CD4-positive, alpha-beta T cell treated with Interleukin-4 for 4 hours (primary cell): ENCODE measurements at regions not wholly inside any gene's neighbourhood (a gene's known extent, or its start where the extent isn't known, plus 50 kb on each side); places are given as distances from the start of the nearest gene placed in this dataset.
"Not testable (repeated sequence)": the region's sequence is repeated elsewhere in the genome, so short reads cannot be mapped to it uniquely, and the experiment has no call there.

Experiments used
- DNase-seq: peaks from one replicate; pipeline ENCODE4 v3.0.0-alpha.2; 2020

DNA sequence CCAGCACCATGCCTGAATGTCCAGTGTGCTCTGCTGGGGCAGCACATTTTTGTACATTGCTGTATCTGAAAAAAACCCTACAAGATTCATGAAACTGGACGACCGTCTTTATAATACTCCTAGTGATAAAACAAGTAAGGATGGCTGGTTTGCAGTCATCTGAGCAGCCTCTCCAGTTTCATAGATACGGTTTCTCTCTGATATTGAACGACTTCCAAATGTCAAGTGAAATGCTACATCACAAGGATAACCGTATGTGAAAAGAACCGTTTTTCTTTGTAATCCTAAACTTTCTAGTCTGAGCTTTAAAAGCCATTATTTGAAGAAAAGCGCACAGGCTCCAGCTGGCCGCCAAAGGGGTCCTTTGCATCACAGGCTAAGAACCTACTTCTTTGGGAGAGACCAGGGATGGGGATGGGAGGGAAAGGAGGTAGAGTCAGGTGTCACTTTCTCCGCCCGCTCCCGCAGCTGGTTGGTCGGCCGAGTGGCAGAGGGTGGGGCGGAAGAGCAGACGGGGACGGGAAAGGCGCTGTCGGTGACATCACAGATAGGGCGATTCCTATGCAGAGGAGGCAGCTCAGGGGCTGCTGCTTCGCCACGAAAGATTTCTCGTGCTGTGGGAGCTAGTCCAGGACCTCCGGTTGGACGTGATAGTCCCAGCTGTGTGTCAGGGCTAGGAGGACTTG, 180.4 kb upstream of the NOTCH2NLA start:
- not testable (repeated sequence) for DNase-seq

- peak; percentile 51 for DNase-seq
These were observed 172.5 kb upstream of the NOTCH2NLA start for GRCh38 chr1:146401281-146401825.

DNA sequence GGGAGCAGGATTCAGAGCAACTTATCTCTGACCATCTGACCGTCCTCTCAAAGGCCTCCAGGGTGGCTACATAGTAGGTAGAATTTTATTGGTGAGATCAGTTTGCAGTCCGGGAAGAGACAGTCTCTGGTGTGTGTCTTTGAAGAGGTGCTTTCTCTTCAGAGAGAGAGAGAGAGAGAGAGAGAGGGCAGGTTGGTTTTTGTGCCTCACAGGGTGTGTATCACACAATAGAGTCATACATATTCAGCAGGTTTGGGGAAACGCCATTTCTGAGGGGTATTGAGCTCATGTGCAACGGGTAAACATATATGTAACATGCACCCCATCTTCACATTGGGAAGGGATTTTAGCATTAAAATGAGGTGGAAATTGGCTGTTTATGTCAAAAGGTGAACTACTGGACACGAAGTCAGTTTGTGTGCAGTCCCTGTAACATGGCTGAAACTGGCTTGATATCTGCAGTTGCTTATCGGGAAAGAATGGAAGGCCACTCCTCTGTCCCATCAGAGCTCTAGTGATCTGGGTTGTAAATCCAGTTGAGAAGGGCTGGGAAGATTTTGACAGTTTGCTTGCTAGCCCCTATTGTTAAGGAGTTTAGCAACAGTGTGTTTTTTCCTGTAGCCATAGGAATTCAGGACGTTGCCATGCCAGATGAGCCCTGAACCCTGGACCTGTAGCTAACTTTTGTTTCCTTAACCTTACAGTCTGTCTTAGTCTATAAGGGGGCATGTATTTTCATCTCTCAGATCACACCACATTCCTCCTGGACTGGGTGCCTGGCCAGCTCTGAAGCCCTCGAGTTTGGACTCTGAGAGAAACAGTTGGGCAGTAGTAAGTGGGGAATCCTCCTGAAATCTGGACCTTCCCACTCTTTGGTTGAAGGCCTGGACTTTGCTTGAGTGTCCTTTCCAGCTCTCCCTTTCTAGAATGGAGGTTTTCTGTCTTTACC, 171.6 kb upstream of the NOTCH2NLA start:
- peak; percentile 64 for DNase-seq

- DNase-seq: peak; percentile 35
These were observed 170.4 kb upstream of the NOTCH2NLA start for GRCh38 chr1:146399225-146399624.

GRCh38 chr1:146396801-146397200, 168.0 kb upstream of the NOTCH2NLA start:
- DNase-seq: not testable (repeated sequence)

DNA sequence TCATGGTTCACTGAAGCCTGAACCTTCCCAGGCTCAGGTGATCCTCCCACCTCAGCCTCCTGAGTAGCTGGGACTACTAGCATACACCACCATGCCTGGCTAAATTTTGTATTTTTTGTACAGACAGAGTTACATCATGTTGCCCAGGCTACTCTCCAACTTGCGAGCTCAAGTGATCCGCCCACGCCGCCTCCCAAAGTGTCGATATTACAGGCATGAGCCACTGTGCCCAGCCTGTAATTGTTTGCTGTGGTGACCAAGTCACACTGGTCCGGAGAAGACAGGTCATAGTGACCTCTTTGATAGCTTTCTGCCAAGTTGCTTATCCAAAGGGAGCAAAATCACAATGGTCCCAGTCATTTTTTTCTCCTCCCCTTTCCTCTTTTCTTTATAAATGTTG, 167.4 kb upstream of the NOTCH2NLA start:
- not testable (repeated sequence) for DNase-seq

- DNase-seq: not testable (repeated sequence)
These were observed 165.0 kb upstream of the NOTCH2NLA start for GRCh38 chr1:146393796-146394195.

- not testable (repeated sequence) for DNase-seq
These were observed 164.3 kb upstream of the NOTCH2NLA start for GRCh38 chr1:146393154-146393553.

- not testable (repeated sequence) for DNase-seq
These were observed 160.4 kb upstream of the NOTCH2NLA start for GRCh38 chr1:146389178-146389577.

- DNase-seq: not testable (repeated sequence)
These were observed 159.1 kb upstream of the NOTCH2NLA start for GRCh38 chr1:146387750-146388469.

GRCh38 chr1:146386851-146387749, 158.3 kb upstream of the NOTCH2NLA start:
- peak; percentile 80 for DNase-seq

DNA sequence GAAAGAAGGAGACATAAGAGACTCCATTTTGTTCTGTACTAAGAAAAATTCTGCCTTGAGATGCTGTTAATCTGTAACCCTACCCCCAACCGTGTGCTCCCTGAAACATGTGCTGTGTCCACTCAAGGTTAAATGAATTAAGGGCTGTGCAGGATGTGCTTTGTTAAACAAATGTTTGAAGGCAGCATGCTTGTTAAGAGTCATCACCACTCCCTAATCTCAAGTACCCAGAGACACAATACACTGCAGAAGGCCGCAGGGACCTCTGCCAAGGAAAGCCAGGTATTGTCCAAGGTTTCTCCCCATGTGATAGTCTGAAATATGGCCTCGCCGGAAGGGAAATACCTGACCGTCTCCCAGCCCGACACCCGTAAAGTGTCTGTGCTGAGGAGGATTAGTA, 152.4 kb upstream of the NOTCH2NLA start:
- not testable (repeated sequence) for DNase-seq

- DNase-seq: peak; percentile 94
These were observed 148.1 kb upstream of the NOTCH2NLA start for GRCh38 chr1:146376708-146377496.

DNA sequence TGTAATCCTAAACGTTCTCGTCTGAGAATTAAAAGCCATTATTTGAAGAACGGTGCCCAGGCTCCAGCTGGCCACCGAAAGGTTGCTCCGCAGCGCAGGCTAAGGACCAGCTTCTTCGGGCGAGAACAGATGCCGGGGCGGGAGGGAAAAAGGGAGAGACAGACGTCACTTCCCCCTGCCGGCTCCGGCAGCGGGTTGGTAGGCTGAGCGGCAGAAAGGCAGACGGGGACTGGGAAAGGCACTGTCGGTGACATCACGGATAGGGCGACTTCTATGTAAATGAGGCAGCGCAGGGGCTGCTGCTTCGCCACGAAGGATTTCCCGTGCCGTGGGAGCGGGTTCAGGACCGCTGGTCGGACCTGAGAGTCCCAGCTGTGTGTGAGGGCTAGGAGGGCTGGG, 147.5 kb upstream of the NOTCH2NLA start:
- peak; percentile 92 for DNase-seq

DNA sequence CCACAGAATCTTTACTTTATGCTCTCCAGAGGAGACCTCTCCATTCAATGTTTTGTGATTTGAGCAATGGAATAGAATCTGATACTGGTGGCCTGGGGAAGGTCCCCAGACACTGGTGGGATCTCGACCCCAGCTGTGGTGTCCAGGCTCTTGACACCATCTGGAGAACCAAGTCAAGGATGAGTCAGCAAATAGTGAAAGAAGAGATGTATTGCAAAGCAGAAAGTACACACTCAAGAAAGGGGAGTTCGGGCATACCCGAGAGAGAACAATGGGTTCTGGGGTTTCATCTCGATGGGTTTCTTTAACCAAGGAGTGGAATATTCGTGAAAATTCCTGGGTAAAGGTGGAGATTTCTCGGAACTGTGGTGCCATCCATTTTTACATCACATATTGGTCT, 146.3 kb upstream of the NOTCH2NLA start:
- DNase-seq: not testable (repeated sequence)

DNA sequence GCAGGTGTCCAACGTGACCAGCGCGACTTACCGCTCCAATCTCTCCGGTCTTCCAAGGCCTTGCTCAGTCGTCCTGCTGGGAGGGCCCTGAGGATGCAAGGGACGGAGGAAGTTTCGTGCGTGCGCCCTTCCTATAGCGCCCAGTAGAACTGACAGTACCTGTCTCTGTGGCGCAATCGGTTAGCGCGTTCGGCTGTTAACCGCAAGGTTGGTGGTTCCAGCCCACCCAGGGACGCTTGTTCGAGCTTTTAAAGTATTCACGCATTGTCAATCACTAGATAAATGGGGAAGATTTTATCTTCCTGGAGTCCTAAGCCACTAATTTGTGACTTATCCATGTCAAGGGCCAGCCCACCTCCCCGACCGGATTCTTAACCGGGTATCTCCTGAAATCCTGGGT, 141.1 kb upstream of the NOTCH2NLA start:
- DNase-seq: peak; percentile 53

- DNase-seq: not testable (repeated sequence)
These were observed 126.6 kb upstream of the NOTCH2NLA start for GRCh38 chr1:146355373-146355772.

GRCh38 chr1:146326863-146327262, 98.0 kb upstream of the NOTCH2NLA start:
- DNase-seq: not testable (repeated sequence)

GRCh38 chr1:146324463-146324862, 95.6 kb upstream of the NOTCH2NLA start:
- DNase-seq: not testable (repeated sequence)

DNA sequence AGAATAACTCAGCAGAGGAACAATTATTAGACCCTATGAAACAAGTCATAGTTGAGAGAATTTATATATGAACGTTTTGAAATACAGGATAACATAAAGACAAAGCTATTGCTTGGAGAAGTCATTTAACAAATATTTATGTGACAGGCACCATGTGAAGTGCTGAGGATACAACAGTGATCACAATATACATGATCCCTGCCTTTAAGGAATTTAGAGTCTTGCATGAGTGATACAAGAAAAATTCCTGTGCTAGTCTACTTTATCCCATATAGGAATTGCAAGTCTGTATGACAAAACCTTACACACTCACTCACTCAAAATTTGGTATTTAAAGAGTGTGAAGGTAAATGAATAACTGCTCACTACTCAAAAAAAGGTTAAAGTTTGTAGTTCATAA, 94.5 kb upstream of the NOTCH2NLA start:
- not testable (repeated sequence) for DNase-seq

GRCh38 chr1:146322893-146323292, 94.1 kb upstream of the NOTCH2NLA start:
- not testable (repeated sequence) for DNase-seq
